Adrenal gland (tissue), 9 donors: ENCODE measurements at regions not wholly inside any gene's neighbourhood (a gene's known extent, or its start where the extent isn't known, plus 50 kb on each side); places are given as distances from the start of the nearest gene placed in this dataset.
A peak's percentile ranks its signal among the peaks of the same experiment; 100 is the strongest.
"Not testable (repeated sequence)": the region's sequence is repeated elsewhere in the genome, so short reads cannot be mapped to it uniquely, and the experiment has no call there.

Source experiments
- DNase-seq, 7 donors: peaks; one replicate each; pipeline ENCODE4 v3.0.0-alpha.2; 2019 to 2020
- H3K27ac ChIP-seq, 5 donors: fragments of 200-600 bp; sonication (generic) in 4 of 5; 1 replicate in 3 of 5; 2 replicates in 2 of 5; pipeline versions ENCODE4 v1.5.1 to v1.8.0; 2016 to 2020; ENCODE audit warnings: mild to moderate bottlenecking in 1 of 5
- H3K27me3 ChIP-seq: fragments of 200-600 bp; 2 replicates; pipeline ENCODE4 v1.8.0; 2021
- H3K36me3 ChIP-seq, 2 donors: fragments of 200-600 bp; replicated peaks in 1 of 2; 1 replicate in 1 of 2; 2 replicates in 1 of 2; pipeline versions ENCODE4 v1.5.1 to v1.8.0; 2018 to 2022
- H3K4me1 ChIP-seq, 2 donors: fragments of 200-600 bp; replicated peaks in 1 of 2; 1 replicate in 1 of 2; 2 replicates in 1 of 2; pipeline versions ENCODE4 v1.5.1 to v1.8.0; 2018 to 2021
- H3K4me3 ChIP-seq, 4 donors: fragments of 200-600 bp; sonication (generic) in 3 of 4; one replicate each; pipeline ENCODE4 v1.5.1; 2016 to 2018
- H3K9me3 ChIP-seq, 3 donors: fragments of 200-600 bp; sonication (generic) in 1 of 3; replicated peaks in 1 of 3; 1 replicate in 2 of 3; 2 replicates in 1 of 3; pipeline versions ENCODE4 v1.5.1 to v1.8.0; 2016 to 2021
- WGBS, 4 donors: extraction: QIAGEN DNeasy Blood & Tissue Kit in 2 of 4; methylation state at CpG; one replicate each; pipeline versions ENCODE4 v1.1.5 to v1.1.7; 2013 to 2017; 5-methylcytosine and 5-hydroxymethylcytosine counted together
- intact Hi-C, 2 donors: fragments of 100-400 bp; cut with DNase I; formaldehyde crosslinking; loops; one replicate each; pipeline versions ENCODE4 v1.14.1 to v1.15.0; 2022 to 2023
- donor health status: healthy with polysubstance abuse.
- donor health status: Bipolar disorder and iron deficiency.
- donor health status: DM: yes; HTN: yes; CAD: no.
- donor health status: DM: no; HTN: no; CAD: no.
- donor health status: DM: no; HTN: no; CAD: no.

DNA sequence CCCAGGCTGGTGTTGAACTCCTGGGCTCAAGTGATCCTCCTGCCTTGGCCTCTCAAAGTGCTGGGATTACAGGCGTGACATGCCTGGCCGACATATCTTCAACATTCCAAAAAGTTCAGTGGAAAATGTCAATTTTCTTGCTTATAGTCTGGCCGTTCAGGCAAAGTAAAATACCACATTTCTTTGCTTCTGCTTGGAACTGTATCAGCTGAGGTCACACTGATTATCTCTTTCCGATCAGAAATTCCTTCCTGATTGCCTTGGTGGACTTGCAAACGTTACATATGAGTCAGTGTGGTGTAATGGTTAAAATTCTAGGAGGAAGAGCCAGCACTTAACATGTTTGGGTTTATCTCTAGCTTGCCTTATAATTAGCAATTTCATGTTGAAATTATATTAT is 170.6 kb upstream of the ERV3-1 start:
- WGBS, 4 donors = 34 to 65% (median 46%) methylated on average over 3 to 5 of the region's 5 CpGs
- H3K27ac ChIP-seq, H3K4me3 ChIP-seq, DNase-seq, H3K9me3 ChIP-seq, H3K36me3 ChIP-seq, intact Hi-C loops, H3K4me1 ChIP-seq, H3K27me3 ChIP-seq: not testable (repeated sequence)

DNA sequence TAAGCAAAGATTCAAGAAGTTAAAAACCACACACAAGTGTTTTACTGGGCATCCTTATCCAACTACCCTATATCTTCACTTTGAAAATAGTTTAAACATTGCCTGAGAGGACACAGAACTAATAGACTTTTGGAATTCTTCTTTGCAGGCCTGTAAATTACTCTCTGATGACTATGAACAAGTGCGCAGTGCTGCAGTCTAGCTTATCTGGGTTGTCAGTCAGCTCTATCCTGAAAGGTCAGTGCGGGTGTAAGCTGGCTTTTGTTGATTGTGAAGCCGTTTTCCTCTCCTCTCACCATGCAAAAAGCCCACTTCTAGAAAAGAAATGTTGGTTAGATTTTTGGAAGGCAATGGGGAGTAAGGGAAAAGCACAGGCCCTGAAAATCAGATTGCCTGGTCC is 143.6 kb upstream of the ERV3-1 start:
- H3K9me3 ChIP-seq, H3K36me3 ChIP-seq, H3K4me1 ChIP-seq, H3K4me3 ChIP-seq, H3K27me3 ChIP-seq, H3K27ac ChIP-seq, intact Hi-C loops, DNase-seq: not testable (repeated sequence)
- no CpG with 5 or more reads among the region's 3 CpGs for WGBS, 4 donors

DNA sequence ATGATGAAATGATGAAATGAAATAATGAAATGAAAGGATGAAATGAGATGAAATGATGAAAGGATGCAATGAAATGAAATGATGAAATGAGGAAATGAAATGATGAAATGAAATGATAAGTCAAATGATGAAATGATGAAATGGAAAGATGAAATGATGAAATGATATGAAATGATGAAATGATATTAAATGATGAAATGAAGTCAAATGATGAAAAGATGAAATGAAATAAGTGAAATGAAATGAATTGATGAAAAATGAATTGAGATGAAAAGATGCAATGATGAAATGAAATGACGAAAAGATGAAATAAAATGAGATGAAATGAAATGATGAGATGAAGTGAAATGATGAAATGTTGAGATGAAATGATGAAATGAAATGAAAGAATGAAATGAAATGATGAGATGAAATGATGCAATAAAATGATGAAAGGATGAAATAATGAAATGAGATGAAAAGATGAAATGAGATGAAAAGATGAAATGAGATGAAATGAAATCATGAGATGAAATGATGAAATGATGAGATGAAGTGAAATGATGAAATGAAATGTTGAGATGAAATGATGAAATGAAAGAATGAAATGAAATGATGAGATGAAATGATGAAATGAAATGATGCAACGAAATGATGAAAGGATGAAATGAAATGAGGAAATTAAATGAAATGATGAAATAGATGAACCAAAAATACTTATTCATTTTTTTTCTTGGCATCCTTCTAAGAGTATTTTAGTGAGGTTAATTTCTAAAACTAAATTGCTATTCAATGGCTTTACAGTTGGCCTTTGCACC is 139.8 kb upstream of the ERV3-1 start:
- H3K9me3 ChIP-seq, H3K4me3 ChIP-seq, intact Hi-C loops, H3K27ac ChIP-seq, H3K4me1 ChIP-seq, H3K27me3 ChIP-seq, H3K36me3 ChIP-seq, DNase-seq: not testable (repeated sequence)
- WGBS, 4 donors = 86 to 95% (median 94%) methylated on average over 2 of the region's 2 CpGs

DNA sequence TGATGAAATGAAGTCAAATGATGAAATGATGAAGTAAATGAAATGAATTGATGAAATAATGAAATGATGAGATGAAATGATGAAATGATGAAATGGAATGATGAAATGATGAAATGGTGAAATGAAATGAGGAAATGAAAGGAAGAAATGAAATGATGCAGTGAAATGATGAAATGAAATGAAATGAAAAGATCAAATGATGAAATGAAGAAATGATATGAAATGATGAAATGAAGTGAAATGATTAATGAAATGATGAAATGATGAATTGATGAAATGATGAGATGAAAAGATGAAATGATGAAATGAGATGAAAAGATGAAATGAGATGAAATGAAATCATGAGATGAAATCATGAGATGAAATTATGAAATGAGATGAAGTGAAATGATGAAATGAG is 139.2 kb upstream of the ERV3-1 start:
- H3K4me1 ChIP-seq, DNase-seq, H3K4me3 ChIP-seq, H3K36me3 ChIP-seq, H3K27me3 ChIP-seq, H3K27ac ChIP-seq, intact Hi-C loops, H3K9me3 ChIP-seq: not testable (repeated sequence)

DNA sequence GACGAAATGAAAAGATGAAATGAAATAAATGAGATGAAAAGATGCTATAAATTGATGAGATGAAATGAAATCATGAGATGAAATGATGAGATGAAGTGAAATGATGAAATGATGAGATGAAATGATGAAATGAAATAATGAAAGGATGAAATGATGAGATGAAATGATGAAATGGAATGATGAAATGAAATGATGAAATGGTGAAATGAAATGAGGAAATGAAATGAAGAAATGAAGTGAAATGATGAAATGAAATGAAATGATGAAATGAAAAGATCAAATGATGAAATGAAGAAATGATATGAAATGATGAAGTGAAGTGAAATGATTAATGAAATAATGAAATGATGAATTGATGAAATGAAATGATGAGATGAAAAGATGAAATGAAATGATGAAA is 138.5 kb upstream of the ERV3-1 start:
- WGBS, 4 donors = 0 to 90% (median 68%) methylated on average over 1 of the region's 1 CpG
- H3K27me3 ChIP-seq = not testable (repeated sequence)

DNA sequence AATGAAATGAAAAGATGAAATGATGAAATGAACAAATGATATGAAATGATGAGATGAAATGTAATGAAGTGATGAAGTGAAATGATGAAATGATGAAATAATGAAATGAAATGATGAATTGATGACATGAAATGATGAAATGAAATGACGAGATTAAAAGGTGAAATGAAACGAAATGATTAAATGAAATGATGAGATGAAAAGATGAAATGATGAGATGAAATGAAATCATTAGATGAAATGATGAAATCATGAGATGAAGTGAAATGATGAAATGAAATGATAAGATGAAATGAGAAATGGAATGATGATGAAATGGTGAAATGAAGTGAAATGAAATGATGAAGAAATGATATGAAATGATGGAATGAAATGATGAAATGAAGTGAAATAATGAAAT is 138.1 kb upstream of the ERV3-1 start:
- H3K36me3 ChIP-seq, H3K27me3 ChIP-seq, H3K27ac ChIP-seq, H3K4me1 ChIP-seq, DNase-seq, intact Hi-C loops, H3K4me3 ChIP-seq, H3K9me3 ChIP-seq: not testable (repeated sequence)
- 91 to 97% (median 92%) methylated on average over 2 of the region's 2 CpGs for WGBS, 4 donors

More for the DNA sequence above, 138.5 kb upstream of the ERV3-1 start:
- H3K27ac ChIP-seq, intact Hi-C loops, H3K4me3 ChIP-seq, H3K9me3 ChIP-seq, DNase-seq, H3K36me3 ChIP-seq, H3K4me1 ChIP-seq: not testable (repeated sequence)

DNA sequence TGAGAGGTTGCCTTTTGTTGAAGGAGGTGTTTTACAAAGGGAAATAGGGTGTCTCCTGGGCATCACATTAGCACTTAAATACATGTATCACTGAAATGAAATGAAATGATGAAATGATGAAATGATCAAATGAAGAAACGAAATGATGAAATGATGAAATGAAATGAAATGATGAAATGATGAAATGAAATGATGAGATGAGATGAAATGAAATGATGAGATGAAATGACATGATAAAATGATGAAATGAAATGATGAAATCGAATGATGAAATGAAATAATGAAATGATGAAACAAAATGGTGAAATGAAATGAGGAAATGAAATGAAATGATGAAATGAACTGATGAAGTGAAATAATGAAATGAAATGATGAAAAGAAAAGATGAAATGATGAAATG is 137.6 kb upstream of the ERV3-1 start:
- 50 to 93% (median 76%) methylated on average over 2 of the region's 2 CpGs for WGBS, 4 donors
- H3K9me3 ChIP-seq, H3K27me3 ChIP-seq, H3K36me3 ChIP-seq, DNase-seq, H3K4me1 ChIP-seq, intact Hi-C loops, H3K4me3 ChIP-seq, H3K27ac ChIP-seq: not testable (repeated sequence)

DNA sequence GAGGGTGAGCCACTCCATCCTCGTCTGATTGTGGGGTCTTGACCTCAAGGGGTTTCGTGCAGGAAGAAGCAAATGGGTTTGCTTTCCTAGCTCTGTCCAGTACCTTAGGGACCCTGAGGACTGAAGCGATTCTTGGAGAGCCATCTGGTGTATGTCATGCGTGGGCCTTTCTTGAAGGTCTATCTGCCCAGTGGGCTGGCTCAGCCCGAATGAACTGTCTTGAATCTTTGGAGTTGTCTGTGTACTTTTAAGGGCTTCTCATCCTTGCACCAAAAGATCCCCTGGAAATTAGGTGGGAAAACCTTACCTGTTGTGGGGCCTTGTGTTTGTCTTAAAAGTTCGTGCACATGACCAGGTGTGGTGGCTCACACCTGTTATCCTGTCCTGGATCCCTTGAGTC is 135.4 kb upstream of the ERV3-1 start:
- H3K27ac ChIP-seq, H3K4me3 ChIP-seq, H3K4me1 ChIP-seq, H3K27me3 ChIP-seq, H3K36me3 ChIP-seq, H3K9me3 ChIP-seq, DNase-seq, intact Hi-C loops: not testable (repeated sequence)
- WGBS, 4 donors = 0 to 98% (median 83%) methylated on average over 1 to 4 of the region's 6 CpGs

DNA sequence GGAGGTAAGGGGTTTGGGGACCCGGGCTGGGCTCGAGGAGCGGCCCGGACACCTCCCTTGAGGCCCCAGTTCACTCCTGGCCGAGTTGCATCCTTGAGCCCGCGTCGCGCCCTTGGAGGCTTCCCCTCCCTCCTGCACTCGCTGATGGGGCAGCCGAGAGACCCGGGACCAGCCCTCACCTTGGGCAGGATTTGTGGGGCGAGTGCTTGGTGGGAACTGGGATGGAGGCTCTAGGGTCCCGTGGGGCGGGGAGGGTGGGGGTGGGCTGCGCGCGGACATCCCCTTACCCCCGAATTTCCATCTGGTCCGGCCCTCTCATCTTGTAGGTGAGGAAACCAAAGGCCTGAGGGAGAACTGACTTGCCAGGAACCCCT is 134.9 kb upstream of the ERV3-1 start:
- H3K27me3 ChIP-seq, H3K27ac ChIP-seq, H3K9me3 ChIP-seq, H3K4me1 ChIP-seq, intact Hi-C loops, H3K4me3 ChIP-seq, H3K36me3 ChIP-seq: not testable (repeated sequence)
- WGBS, 4 donors = 33 to 39% methylated on average over 15 to 16 of the region's 20 CpGs; no CpG with 5 or more reads in 2 of the 4 donors
- peak in 1 of 7 donors; percentile 19 for DNase-seq

DNA sequence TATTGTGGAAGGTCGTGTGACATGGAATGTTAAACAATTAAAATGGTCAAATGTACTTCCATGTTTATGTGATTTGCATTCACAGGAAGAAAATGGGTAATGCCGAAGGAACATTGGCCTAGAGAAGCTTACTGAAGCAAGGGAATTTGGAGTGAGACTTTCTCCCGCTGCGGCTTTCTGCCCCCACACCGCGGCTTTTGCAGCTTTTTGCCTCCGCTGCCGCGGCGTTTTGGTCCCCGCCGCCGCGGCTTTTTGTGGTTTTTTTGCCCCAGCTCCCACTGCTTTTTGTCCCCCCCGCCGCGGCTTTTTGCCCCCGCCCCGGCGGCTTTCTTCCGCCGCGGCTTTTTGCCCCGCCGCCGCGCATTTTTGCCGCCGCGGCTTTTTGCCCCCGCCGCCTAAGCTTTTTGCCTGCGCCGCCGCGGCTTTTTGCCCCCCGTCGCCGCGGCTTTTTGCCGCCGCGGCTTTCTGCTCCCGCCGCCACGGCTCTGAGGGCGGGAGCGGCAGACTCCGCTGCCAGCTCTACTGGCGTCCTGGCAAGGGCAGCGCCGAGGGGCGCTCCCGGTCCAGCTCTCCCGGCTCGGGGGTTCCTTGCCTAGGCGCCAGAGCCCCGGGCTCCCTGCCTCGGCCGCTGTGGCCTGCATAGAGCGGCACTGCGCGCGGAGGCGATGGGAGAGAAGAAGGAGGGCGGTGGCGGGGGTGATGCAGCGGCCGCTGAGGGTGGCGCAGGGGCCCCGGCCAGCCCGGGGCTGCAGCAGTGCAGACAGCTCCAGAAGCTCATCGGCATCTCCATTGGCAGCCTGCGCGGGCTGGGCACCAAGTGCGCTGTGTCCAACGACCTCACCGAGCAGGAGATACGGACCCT is 134.3 kb upstream of the ERV3-1 start:
- H3K36me3 ChIP-seq, H3K4me1 ChIP-seq, H3K4me3 ChIP-seq, H3K27me3 ChIP-seq, intact Hi-C loops, H3K9me3 ChIP-seq, H3K27ac ChIP-seq: not testable (repeated sequence)
- DNase-seq = peak in 3 of 7 donors; percentile 12 to 16 (median 14)
- WGBS, 4 donors = 1% methylated on average over 19 to 33 of the region's 79 CpGs; no CpG with 5 or more reads in 2 of the 4 donors

DNA sequence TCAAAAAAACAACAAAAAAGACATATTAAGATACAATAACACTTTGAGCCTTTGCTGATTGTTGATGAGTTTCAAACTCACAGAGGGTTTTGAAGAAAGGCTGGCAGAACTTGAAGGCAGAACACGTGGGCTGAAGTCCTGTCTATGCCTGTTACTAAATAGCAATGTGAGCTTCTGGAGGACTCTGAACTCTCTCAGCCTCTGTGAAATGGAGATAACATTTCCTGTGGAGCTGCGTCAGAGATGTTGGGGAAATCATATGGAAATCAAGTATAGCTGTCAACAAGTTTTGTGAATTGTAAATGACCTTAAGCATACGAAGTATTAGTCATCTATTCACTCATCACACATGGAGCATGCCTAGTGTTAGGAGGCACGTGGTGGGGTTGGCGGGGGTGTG is 130.4 kb upstream of the ERV3-1 start:
- intact Hi-C loops, H3K4me3 ChIP-seq, DNase-seq, H3K27me3 ChIP-seq, H3K4me1 ChIP-seq, H3K36me3 ChIP-seq, H3K9me3 ChIP-seq, H3K27ac ChIP-seq: not testable (repeated sequence)
- WGBS, 4 donors = no CpG with 5 or more reads among the region's 5 CpGs
